ENCODE measurements at regions not wholly inside any gene's neighbourhood (a gene's known extent, or its start where the extent isn't known, plus 50 kb on each side); places are given as distances from the start of the nearest gene placed in this dataset.

- no peak overlapping the region for H2AFZ ChIP-seq (ENCODE audit: insufficient read depth, low read depth, low read length, poor library complexity, severe bottlenecking)
- no CpG with 5 or more reads among the region's 1 CpG for WGBS (ENCODE audit: insufficient coverage)
- H3K4me3 ChIP-seq (replicated peaks in 1 of 3; ENCODE audit: low read depth in 2 of 3, low read length in 3 of 3), result no peak overlapping the region
- no peak for DNase-seq
- H3K79me2 ChIP-seq (ENCODE audit: insufficient read depth, low read length), result no peaks in the 10 kb centered on the region
- no peaks in the 10 kb centered on the region for H3K9me3 ChIP-seq (replicated peaks in 1 of 2; ENCODE audit: control insufficient read depth in 1 of 2, insufficient read depth in 1 of 2, low read length in 2 of 2)
- H4K20me1 ChIP-seq (ENCODE audit: insufficient read depth, low read length), result no peaks in the 10 kb centered on the region
- no peaks in the 10 kb centered on the region for H3K36me3 ChIP-seq (replicated peaks in 1 of 2; ENCODE audit: control insufficient read depth in 1 of 2, insufficient read depth in 2 of 2, low read length in 2 of 2)
- Mint-ChIP-seq H3K4me1 (no peaks in the 10 kb centered on the region), H3K27me3 (ENCODE audit: low read depth in 3 of 3) (no peaks in the 10 kb centered on the region), H3K4me3 (no peak overlapping the region), H3K36me3 (no peaks in the 10 kb centered on the region), H3K27ac (no peak overlapping the region), H3K9me3 (no peaks in the 10 kb centered on the region)
- no peak overlapping the region for H3K9ac ChIP-seq (ENCODE audit: insufficient read depth, low read length, poor library complexity, severe bottlenecking)
- no peaks in the 10 kb centered on the region for H3K27me3 ChIP-seq (ENCODE audit: control insufficient read depth in 2 of 2, insufficient read depth in 2 of 2, low read length in 2 of 2)
- no peak for TF ChIP-seq CTCF (IDR thresholded peaks at IDR 0.05)
- no peaks in the 10 kb centered on the region for H3K4me1 ChIP-seq (ENCODE audit: control insufficient read depth in 1 of 2, insufficient read depth in 2 of 2, low read length in 2 of 2)
- intact Hi-C loops (cut with micrococcal nuclease), result no loop called here
- no peak overlapping the region for H3K27ac ChIP-seq (ENCODE audit: low read depth in 1 of 2, low read length in 2 of 2)
- no peak overlapping the region for H3K4me2 ChIP-seq (replicated peaks; ENCODE audit: extremely low read depth, low read length, poor library complexity, severe bottlenecking)
Observed at GRCh38 chr12:4051596-4051995, 178.4 kb upstream of the PARP11 start.

- WGBS (ENCODE audit: insufficient coverage), result no CpG with 5 or more reads among the region's 3 CpGs
Observed at GRCh38 chr12:4050340-4050739, 177.1 kb upstream of the PARP11 start.

More at GRCh38 chr12:4050340-4050739, 177.1 kb upstream of the PARP11 start:
- no peak overlapping the region for H3K4me3 Mint-ChIP-seq
- Histone ChIP-seq H3K4me3 (replicated peaks in 1 of 3; ENCODE audit: low read depth in 2 of 3, low read length in 3 of 3) (no peak overlapping the region), H3K9ac (ENCODE audit: insufficient read depth, low read length, poor library complexity, severe bottlenecking) (no peak overlapping the region), H2AFZ (ENCODE audit: insufficient read depth, low read depth, low read length, poor library complexity, severe bottlenecking) (no peak overlapping the region), H3K4me1 (ENCODE audit: control insufficient read depth in 1 of 2, insufficient read depth in 2 of 2, low read length in 2 of 2) (no peaks in the 10 kb centered on the region), H3K4me2 (replicated peaks; ENCODE audit: extremely low read depth, low read length, poor library complexity, severe bottlenecking) (no peak overlapping the region), H3K36me3 (replicated peaks in 1 of 2; ENCODE audit: control insufficient read depth in 1 of 2, insufficient read depth in 2 of 2, low read length in 2 of 2) (no peaks in the 10 kb centered on the region), H3K27me3 (ENCODE audit: control insufficient read depth in 2 of 2, insufficient read depth in 2 of 2, low read length in 2 of 2) (no peaks in the 10 kb centered on the region), H3K27ac (ENCODE audit: low read depth in 1 of 2, low read length in 2 of 2) (no peak overlapping the region), H4K20me1 (ENCODE audit: insufficient read depth, low read length) (no peaks in the 10 kb centered on the region), H3K9me3 (replicated peaks in 1 of 2; ENCODE audit: control insufficient read depth in 1 of 2, insufficient read depth in 1 of 2, low read length in 2 of 2) (no peaks in the 10 kb centered on the region), H3K79me2 (ENCODE audit: insufficient read depth, low read length) (no peaks in the 10 kb centered on the region)
- intact Hi-C loops (cut with micrococcal nuclease), result no loop called here
- H3K27ac Mint-ChIP-seq, result no peak overlapping the region
- no peaks in the 10 kb centered on the region for H3K36me3 Mint-ChIP-seq
- peaks cover 0 to 5% (median 2%) of the 10 kb centered on the region in 3 donors for H3K27me3 Mint-ChIP-seq (ENCODE audit: low read depth in 3 of 3)
- H3K9me3 Mint-ChIP-seq, result peaks cover 0 to 2% (median 0%) of the 10 kb centered on the region in 7 donors
- no peak for DNase-seq
- H3K4me1 Mint-ChIP-seq, result no peaks in the 10 kb centered on the region
- no peak for TF ChIP-seq CTCF (IDR thresholded peaks at IDR 0.05)
